Prostate gland (tissue), 2 donors: ENCODE measurements at regions not wholly inside any gene's neighbourhood (a gene's known extent, or its start where the extent isn't known, plus 50 kb on each side); places are given as distances from the start of the nearest gene placed in this dataset.

Experiments used
- CTCF ChIP-seq, 4 experiments: fragments of 200-600 bp in 2 of 4; fragments of 450-650 bp in 2 of 4; sonication (generic) in 2 of 4; IDR thresholded peaks; 1 replicate in 3 of 4; 2 replicates in 1 of 4; pipeline ENCODE4 v1.5.1; 2016 to 2019; ENCODE audit warnings: antibody characterized with exemption in 4 of 4, mild to moderate bottlenecking in 2 of 4, moderate library complexity in 2 of 4
- POLR2A ChIP-seq: fragments of 450-650 bp; IDR thresholded peaks from one replicate; pipeline ENCODE4 v1.6.1; 2016; ENCODE audit warnings: antibody characterized with exemption, mild to moderate bottlenecking
- POLR2AphosphoS5 ChIP-seq: sonication (generic); formaldehyde crosslinking; IDR thresholded peaks from one replicate; pipeline ENCODE4 v1.6.1; 2017; ENCODE audit warnings: antibody characterized with exemption

- TF ChIP-seq CTCF (IDR thresholded peaks at IDR 0.05) (no peak), POLR2A (no peak), POLR2AphosphoS5 (no peak)
Observed at GRCh38 chr1:199122532-199123311, 483.9 kb downstream of the PTPRC start.
